ENCODE measurements at regions not wholly inside any gene's neighbourhood (a gene's known extent, or its start where the extent isn't known, plus 50 kb on each side); places are given as distances from the start of the nearest gene placed in this dataset.

DNA sequence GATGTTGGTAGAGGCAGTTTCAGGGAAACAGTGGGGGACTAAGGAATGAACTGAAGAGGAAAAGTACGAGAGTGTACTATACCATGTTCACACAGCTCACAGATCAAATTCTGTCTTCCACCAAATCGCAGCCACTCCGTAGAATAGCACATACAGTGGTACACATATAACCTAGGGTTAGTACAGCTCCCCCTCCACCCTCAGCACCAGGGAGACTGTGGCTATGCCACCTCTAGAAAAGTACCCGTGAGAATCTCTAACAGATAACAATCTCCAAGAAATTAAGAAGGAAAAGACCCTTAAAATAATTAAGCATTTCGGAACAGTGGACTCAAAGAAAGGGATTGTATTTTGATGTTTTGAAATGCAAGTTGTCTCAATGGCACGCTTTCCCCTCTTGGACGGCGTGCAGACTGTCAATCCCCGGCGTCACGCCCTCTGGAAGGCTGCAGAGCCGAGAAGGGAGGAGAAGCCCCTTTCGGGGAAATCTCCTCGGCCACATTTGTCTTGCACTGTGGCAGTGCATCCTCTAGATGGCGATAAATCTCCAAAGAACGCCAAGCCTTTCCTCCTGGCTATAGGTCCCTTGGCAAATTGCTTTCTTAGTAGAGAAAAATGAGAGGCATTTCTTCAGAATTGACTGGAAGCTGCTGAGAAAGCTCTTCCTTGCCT, 345.0 kb downstream of the REEP3 start:
- peak; percentile 60 for DNase-seq

GRCh38 chr10:63866747-63867140, 345.5 kb downstream of the REEP3 start:
- peak; percentile 17 for DNase-seq

DNA sequence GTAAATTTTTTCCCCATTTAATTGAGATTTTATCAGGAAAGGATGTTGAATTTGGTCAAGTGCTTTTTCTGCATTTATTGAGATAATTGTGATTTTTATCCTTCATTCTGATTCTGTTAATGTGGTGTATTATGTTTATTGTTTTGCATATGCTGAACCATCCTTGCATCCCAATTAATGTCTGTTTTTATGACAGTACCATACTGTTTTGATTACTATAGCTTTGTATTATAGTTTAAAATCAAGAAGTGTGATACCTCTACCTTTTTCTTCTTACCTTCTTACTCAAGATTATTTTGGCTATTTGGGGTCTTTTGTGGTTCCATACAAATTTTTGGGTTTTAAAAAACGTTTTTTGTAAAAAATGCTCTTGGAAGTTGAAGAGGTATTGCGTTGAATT, 357.2 kb downstream of the REEP3 start:
- no peak for DNase-seq

- DNase-seq, result no peak
Measured at GRCh38 chr10:63883861-63884260, 362.7 kb downstream of the REEP3 start.

DNA sequence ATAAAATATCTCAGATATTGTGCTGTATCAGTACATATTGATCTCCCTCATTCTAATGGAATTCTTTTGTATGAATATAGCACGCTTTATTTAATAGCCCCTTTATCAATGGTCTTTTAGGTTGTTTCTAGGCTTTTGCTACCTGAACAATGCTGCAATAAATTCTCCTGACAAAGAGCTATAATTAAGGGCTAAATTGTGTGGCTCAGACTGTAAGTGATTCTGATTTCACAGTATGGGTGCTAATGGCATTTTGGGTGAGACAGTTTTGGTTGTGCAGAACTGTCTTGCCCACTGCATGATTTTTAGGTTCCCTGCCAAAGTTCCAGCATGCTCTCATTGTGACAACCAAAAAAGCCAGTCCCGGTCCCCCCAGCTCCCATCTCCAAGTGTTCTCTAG, 363.2 kb downstream of the REEP3 start:
- DNase-seq, result no peak

DNA sequence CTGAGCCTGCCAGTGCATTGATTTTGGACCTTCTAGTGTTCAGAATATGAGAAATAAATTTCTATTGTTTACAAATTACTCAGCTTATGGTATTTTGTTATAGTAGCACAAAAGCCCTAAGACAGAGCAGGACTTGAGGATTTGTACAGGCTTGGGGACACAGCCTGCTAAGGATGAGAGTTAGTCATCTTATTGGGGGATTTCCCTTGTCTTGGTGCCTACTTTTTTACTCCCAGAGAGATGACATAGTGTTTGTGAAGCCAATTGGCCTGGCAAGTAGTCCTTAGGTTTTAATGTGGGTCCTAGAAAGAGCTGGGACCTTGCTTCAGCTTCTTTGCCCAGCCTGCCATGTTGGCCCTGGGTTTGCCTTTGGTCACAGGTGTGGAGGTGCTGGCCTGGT, 364.0 kb downstream of the REEP3 start:
- DNase-seq, result peak; percentile 6

GRCh38 chr10:63886281-63887022, 365.3 kb downstream of the REEP3 start:
- no peak for DNase-seq

DNA sequence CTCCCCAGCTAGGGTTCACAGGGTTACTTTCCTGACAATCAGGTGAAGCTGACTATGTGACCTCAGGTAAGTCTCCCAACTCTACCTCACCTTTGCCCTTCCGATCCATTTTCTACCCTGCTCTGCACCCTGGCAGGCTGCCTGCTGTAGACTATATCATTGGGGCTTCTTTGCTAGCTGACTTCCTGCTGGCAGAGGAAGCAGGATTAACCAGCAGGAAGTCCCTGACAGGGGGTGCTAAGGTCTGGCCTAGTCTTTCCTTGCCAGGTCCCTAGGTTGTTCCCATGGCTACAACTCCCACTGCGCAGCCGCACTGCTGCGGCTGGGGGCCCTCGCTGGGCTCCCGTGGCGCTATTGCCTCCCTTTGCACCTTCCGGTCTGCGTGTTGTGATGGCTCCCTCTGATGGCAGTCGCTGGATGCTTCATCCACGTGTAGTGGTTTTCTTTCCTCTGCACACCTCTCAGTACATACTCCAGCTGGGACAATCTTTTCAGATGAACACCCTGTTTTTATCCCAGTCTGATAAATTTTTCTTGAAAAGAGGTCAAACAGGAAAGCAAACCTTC, 365.9 kb downstream of the REEP3 start:
- no peak for DNase-seq

GRCh38 chr10:63887600-63888370, 366.6 kb downstream of the REEP3 start:
- no peak for DNase-seq

DNA sequence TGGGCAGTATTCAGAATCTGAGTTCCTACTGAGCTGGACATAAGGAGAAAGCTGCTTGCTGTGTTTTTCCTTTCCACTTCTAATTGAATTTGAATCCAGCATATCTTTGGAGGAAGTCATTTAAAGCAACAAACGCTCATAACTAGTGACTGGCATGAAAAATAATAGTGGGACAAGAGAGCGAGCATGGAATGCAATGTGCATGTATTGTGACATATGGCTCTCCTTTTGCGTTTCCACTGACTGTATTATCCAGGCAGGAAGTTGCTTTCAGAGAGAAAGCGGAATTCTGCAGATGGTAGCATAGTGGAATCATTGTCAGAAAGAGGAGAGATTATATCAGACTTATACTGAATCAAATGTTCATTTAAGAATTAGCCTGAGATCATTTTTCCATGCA, 368.6 kb downstream of the REEP3 start:
- DNase-seq, result no peak

- no peak for DNase-seq
Measured at GRCh38 chr10:63896992-63897391, 375.8 kb downstream of the REEP3 start.

- DNase-seq, result no peak
Measured at GRCh38 chr10:63899673-63900300, 378.6 kb downstream of the REEP3 start.

- no peak for DNase-seq
Measured at GRCh38 chr10:63901228-63901627, 380.0 kb downstream of the REEP3 start.

DNA sequence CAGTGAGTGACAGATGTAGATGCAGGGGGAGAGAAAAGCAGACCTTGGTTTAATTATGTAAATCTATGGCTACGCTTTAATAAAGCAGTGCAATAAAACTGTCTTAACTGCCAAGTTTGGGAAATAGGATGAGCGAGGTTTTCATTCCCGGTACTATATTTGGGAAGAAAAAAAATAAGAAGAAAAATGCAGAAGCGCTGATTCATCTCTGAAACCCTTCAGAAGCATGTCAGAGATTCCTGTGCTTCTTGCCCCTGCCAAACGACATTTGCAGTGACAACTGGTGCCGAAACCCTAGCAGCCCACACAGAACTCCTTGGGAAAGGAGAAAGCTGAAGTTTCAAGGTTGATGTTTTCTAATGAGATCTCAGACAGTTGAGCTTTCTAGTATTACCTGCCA, 380.7 kb downstream of the REEP3 start:
- DNase-seq, result no peak

GRCh38 chr10:63910806-63911205, 389.6 kb downstream of the REEP3 start:
- DNase-seq, result no peak

- DNase-seq, result no peak
Measured at GRCh38 chr10:63915240-63915639, 394.0 kb downstream of the REEP3 start.

GRCh38 chr10:63917363-63917762, 396.2 kb downstream of the REEP3 start:
- DNase-seq, result no peak

DNA sequence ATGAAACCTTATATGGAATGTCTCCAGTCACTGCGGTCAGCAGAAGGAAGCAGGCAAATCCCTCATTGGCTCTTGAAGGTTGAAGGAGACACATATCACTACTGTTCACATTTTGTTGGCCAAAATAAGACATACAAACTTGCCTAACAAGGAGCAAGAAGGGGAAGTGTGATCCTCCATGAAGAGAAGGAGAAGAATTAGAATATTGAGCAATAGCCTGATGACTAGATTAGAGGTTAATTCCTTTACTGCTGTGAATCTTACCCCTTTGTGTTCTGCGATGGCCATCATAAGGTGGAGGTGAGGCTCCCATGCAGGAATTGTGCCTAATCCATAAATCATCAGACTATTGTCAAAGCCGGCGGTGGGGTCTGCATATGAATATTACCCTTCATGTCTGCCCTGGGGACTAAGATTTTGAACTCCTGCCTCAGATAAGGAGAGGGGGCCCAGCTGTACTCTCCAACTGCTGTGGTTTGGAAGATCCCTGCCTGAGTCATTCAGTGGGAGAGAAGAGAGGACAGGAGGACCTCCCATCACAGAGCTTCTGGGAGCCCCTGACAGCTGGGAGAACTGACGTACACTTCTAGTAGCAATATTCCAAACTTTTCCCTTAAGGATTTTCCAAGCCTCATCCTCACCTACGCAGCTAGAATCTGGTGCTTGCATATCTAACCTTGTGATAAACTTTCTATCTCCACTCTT, 398.5 kb downstream of the REEP3 start:
- DNase-seq, result peak; percentile 49

DNA sequence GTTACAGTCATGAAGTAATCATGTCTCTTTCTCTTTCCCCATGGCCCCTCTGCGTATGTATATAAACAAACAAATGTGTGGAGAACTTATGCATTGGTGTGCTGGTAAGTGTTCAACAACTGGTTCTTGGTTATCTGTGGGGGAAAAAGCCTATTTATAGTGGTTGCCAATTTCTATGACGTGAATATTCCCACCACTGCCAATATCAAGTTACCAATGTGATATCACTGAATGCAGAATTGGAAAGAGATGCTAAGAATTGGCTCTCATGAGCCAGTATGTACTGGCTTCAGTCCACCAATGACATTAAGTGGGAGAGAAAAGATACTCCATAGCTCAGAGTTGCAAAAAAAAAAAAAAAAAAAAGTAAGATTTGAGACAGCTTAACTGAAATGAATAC, 399.7 kb downstream of the REEP3 start:
- DNase-seq, result no peak

- DNase-seq, result no peak
Measured at GRCh38 chr10:63921908-63922467, 400.8 kb downstream of the REEP3 start.

DNA sequence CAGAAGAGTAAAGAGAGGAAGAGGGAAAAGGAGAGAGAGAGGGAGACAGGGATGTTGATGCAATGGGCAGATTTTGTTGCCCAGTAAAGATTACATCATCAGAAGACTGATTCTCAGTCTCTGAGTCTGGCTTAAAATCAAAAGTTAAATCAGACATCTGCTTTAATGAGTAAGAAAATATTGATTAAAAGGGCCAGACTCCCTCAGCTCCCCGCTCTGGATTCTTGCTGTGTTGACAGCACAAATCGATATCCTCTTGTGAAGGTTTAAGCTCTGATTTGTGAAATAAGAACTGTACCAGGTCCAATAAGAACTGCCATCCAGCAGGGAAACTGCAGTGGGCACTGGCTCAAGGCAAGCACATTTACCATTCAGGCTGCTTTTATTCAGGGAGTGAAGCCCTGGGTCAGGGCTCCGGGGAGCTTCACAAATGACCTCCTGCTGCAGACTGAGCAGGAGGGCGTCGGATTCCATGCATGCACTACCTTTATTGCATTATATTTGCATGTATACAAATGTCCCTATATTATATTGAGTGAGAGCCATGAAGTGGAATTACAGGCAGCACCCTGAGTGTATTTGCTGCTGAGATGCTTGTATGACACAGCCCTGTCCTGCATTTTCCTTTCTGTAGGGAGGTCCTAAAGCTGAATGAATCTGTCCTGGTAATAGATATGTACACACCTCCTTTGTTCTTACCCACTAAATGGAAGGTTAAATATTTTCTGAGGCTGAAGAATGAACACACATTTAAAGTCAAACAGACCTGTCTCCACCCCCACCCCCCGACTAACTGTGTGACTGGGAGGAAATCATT, 401.5 kb downstream of the REEP3 start:
- no peak for DNase-seq

All from suppressor macrophage treated with lipopolysaccharide for 4 hours (primary cell).